ENCODE measurements at regions not wholly inside any gene's neighbourhood (a gene's known extent, or its start where the extent isn't known, plus 50 kb on each side); places are given as distances from the start of the nearest gene placed in this dataset.
A peak's percentile ranks its signal among the peaks of the same experiment; 100 is the strongest.

- H3K27ac ChIP-seq, result no peak overlapping the region
- DNase-seq, result peak; percentile 45
- no peaks in the 10 kb centered on the region for H3K36me3 ChIP-seq
- 55 to 82% (median 75%) methylated on average over 3 to 5 of the region's 5 CpGs for WGBS, 5 donors
- TF ChIP-seq POLR2A (IDR thresholded peaks at IDR 0.05) (no peak), POLR2AphosphoS5 (IDR thresholded peaks at IDR 0.05) (no peak), CTCF (IDR thresholded peaks at IDR 0.05 in 8 of 11, conservative IDR thresholded peaks at IDR 0.05 in 3 of 11) (no peak)
- H3K4me1 ChIP-seq, result no peaks in the 10 kb centered on the region
- H3K27me3 ChIP-seq (replicated peaks in 1 of 7), result peaks cover 0 to 69% (median 0%) of the 10 kb centered on the region in 7 donors
- no peak overlapping the region for H3K4me3 ChIP-seq
- intact Hi-C loops (cut with DNase I; ENCODE audit: low total_unique reads), result no loop called here
- peaks cover 0 to 9% (median 0%) of the 10 kb centered on the region in 8 donors for H3K9me3 ChIP-seq
Measured at GRCh38 chr1:30313584-30313983, 409.8 kb downstream of the MATN1 start.

- peaks cover 0 to 65% (median under 1%) of the 10 kb centered on the region in 7 donors for H3K27me3 ChIP-seq (replicated peaks in 1 of 7)
- intact Hi-C loops (cut with DNase I; ENCODE audit: low total_unique reads), result no loop called here
- DNase-seq, result peak; percentile 28
- no peaks in the 10 kb centered on the region for H3K36me3 ChIP-seq
- no peak overlapping the region for H3K4me3 ChIP-seq
- no peak for TF ChIP-seq POLR2A (IDR thresholded peaks at IDR 0.05)
- TF ChIP-seq CTCF (IDR thresholded peaks at IDR 0.05 in 8 of 11, conservative IDR thresholded peaks at IDR 0.05 in 3 of 11), result no peak
- TF ChIP-seq POLR2AphosphoS5 (IDR thresholded peaks at IDR 0.05), result no peak
- H3K27ac ChIP-seq, result no peak overlapping the region
- WGBS, 5 donors, result 72 to 93% (median 84%) methylated on average over 2 to 6 of the region's 6 CpGs
- H3K4me1 ChIP-seq, result no peaks in the 10 kb centered on the region
- H3K9me3 ChIP-seq, result peaks cover 0 to 9% (median 0%) of the 10 kb centered on the region in 8 donors
Measured at GRCh38 chr1:30313176-30313575, 410.2 kb downstream of the MATN1 start.

- WGBS, 5 donors, result 50 to 85% (median 67%) methylated on average over 7 of the region's 7 CpGs
- Histone ChIP-seq H3K27ac (no peak overlapping the region), H3K27me3 (replicated peaks in 1 of 7) (peaks cover 0 to 65% (median 7%) of the 10 kb centered on the region in 7 donors), H3K36me3 (no peaks in the 10 kb centered on the region), H3K4me1 (no peaks in the 10 kb centered on the region), H3K9me3 (peaks cover 0 to 9% (median 0%) of the 10 kb centered on the region in 8 donors), H3K4me3 (no peak overlapping the region)
- peak; percentile 41 for DNase-seq
- TF ChIP-seq CTCF (IDR thresholded peaks at IDR 0.05 in 8 of 11, conservative IDR thresholded peaks at IDR 0.05 in 3 of 11), result no peak
- intact Hi-C loops (cut with DNase I; ENCODE audit: low total_unique reads), result no loop called here
Measured at GRCh38 chr1:30312226-30312625, 411.2 kb downstream of the MATN1 start.

GRCh38 chr1:30311749-30312148, 411.6 kb downstream of the MATN1 start:
- WGBS, 5 donors, result 67 to 94% (median 92%) methylated on average over 1 of the region's 1 CpG

More at GRCh38 chr1:30311749-30312148, 411.6 kb downstream of the MATN1 start:
- Histone ChIP-seq H3K9me3 (peaks cover 0 to 9% (median 0%) of the 10 kb centered on the region in 8 donors), H3K27me3 (replicated peaks in 1 of 7) (peaks cover 0 to 69% (median 7%) of the 10 kb centered on the region in 7 donors), H3K4me1 (no peaks in the 10 kb centered on the region), H3K36me3 (no peaks in the 10 kb centered on the region), H3K27ac (no peak overlapping the region), H3K4me3 (no peak overlapping the region)
- intact Hi-C loops (cut with DNase I; ENCODE audit: low total_unique reads), result no loop called here
- DNase-seq, result peak; percentile 41
- no peak for TF ChIP-seq POLR2A (IDR thresholded peaks at IDR 0.05)

Data from spleen (tissue), 11 donors.